ENCODE measurements at regions not wholly inside any gene's neighbourhood (a gene's known extent, or its start where the extent isn't known, plus 50 kb on each side); places are given as distances from the start of the nearest gene placed in this dataset.

- TF ChIP-seq POLR2A (IDR thresholded peaks at IDR 0.05): no peak
- TF ChIP-seq CTCF (IDR thresholded peaks at IDR 0.05): no peak
Measured at GRCh38 chr9:117952581-117952980, 248.4 kb downstream of the TLR4 start.

All from upper lobe of left lung (tissue), 4 donors.